A549 (cell line): ENCODE measurements at regions not wholly inside any gene's neighbourhood (a gene's known extent, or its start where the extent isn't known, plus 50 kb on each side); places are given as distances from the start of the nearest gene placed in this dataset.

Experiments used
- EP300 ChIP-seq, 2 experiments: fragments of >200 bp; sonication (Bioruptor Twin); formaldehyde crosslinking; IDR thresholded peaks; 2 replicates in 1 of 2; 3 replicates in 1 of 2; pipeline ENCODE4 v1.6.1; 2016 to 2017
- FOSB ChIP-seq: fragments of 250-450 bp; sonication (Bioruptor Pico); IDR thresholded peaks from 2 replicates; pipeline ENCODE4 v1.5.0; 2020; ENCODE audit warnings: mild to moderate bottlenecking, moderate library complexity
- FOSL2 ChIP-seq, 2 experiments: fragments of 450-650 bp in 1 of 2; fragments of >200 bp in 1 of 2; sonication (Bioruptor Twin) in 1 of 2; formaldehyde crosslinking; IDR thresholded peaks; 2 replicates each; pipeline versions ENCODE4 v1.5.0 to v1.6.1; 2016 to 2020; ENCODE audit warnings: mild to moderate bottlenecking in 1 of 2, moderate library complexity in 1 of 2
- POLR2A ChIP-seq: IDR thresholded peaks from 2 replicates; pipeline ENCODE4 v1.6.1; 2012; ENCODE audit warnings: mild to moderate bottlenecking, low read length
- SMC3 ChIP-seq: fragments of >200 bp; sonication (Bioruptor Twin); formaldehyde crosslinking; IDR thresholded peaks from 3 replicates; pipeline ENCODE4 v1.6.1; 2018; ENCODE audit warnings: inconsistent platforms
- TF ChIP-seq, protein P1 (sequence below): fragments of >200 bp; sonication (Bioruptor Twin); formaldehyde crosslinking; IDR thresholded peaks from 3 replicates; pipeline ENCODE4 v1.5.1; 2016
- TF ChIP-seq, protein P2 (sequence below): fragments of 200-600 bp; sonication (generic); IDR thresholded peaks from 2 replicates; pipeline ENCODE4 v1.6.1; 2016; ENCODE audit warnings: antibody characterized with exemption, mild to moderate bottlenecking, moderate library complexity

DNA sequence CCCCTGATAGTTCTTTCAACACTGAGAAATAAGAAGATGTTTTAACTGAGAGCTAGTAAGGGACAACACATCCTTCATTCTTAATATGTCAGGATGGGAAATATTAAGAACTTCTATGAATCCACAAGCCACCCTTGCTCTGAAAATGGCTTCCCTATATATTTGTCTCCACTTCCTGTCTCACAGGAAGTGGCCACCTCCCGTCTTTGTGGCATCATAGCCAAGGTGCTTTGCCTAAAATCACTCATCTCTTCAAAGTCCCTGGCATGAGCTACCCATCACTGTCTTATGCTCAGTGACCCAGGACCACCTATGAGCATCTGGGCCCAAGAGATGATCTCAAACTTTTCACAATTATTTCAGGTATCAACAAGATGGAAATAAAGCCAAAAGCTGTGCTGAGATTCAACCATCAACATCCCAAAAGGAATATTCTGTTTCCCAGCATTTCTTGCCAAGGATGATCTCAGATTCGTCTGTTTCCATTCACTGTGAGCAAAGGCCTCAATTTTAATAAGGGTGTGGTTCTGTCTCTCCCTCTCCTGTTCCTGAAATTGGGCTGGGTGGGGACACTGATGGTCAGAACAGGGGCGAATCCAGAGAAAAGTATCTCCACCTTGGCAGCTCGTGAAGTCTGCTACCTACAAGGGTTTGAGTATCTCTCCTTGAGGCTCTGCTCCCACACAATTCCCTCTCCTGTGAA lies 493.9 kb downstream of the MN1 start:
- TF ChIP-seq SMC3 = no peak
- no peak for TF ChIP-seq EP300 (IDR thresholded peaks at IDR 0.05)
- TF ChIP-seq, protein P1, sequence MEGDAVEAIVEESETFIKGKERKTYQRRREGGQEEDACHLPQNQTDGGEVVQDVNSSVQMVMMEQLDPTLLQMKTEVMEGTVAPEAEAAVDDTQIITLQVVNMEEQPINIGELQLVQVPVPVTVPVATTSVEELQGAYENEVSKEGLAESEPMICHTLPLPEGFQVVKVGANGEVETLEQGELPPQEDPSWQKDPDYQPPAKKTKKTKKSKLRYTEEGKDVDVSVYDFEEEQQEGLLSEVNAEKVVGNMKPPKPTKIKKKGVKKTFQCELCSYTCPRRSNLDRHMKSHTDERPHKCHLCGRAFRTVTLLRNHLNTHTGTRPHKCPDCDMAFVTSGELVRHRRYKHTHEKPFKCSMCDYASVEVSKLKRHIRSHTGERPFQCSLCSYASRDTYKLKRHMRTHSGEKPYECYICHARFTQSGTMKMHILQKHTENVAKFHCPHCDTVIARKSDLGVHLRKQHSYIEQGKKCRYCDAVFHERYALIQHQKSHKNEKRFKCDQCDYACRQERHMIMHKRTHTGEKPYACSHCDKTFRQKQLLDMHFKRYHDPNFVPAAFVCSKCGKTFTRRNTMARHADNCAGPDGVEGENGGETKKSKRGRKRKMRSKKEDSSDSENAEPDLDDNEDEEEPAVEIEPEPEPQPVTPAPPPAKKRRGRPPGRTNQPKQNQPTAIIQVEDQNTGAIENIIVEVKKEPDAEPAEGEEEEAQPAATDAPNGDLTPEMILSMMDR = no peak
- TF ChIP-seq, protein P2, sequence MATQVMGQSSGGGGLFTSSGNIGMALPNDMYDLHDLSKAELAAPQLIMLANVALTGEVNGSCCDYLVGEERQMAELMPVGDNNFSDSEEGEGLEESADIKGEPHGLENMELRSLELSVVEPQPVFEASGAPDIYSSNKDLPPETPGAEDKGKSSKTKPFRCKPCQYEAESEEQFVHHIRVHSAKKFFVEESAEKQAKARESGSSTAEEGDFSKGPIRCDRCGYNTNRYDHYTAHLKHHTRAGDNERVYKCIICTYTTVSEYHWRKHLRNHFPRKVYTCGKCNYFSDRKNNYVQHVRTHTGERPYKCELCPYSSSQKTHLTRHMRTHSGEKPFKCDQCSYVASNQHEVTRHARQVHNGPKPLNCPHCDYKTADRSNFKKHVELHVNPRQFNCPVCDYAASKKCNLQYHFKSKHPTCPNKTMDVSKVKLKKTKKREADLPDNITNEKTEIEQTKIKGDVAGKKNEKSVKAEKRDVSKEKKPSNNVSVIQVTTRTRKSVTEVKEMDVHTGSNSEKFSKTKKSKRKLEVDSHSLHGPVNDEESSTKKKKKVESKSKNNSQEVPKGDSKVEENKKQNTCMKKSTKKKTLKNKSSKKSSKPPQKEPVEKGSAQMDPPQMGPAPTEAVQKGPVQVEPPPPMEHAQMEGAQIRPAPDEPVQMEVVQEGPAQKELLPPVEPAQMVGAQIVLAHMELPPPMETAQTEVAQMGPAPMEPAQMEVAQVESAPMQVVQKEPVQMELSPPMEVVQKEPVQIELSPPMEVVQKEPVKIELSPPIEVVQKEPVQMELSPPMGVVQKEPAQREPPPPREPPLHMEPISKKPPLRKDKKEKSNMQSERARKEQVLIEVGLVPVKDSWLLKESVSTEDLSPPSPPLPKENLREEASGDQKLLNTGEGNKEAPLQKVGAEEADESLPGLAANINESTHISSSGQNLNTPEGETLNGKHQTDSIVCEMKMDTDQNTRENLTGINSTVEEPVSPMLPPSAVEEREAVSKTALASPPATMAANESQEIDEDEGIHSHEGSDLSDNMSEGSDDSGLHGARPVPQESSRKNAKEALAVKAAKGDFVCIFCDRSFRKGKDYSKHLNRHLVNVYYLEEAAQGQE = no peak
- no peak for TF ChIP-seq FOSL2 (IDR thresholded peaks at IDR 0.05)
- no peak for TF ChIP-seq FOSL2 (CRISPR knock-in tag; IDR thresholded peaks at IDR 0.05)
- no peak for TF ChIP-seq POLR2A
- TF ChIP-seq FOSB = no peak
